Activated CD8-positive, alpha-beta memory T cell treated with anti-CD3 and anti-CD28 coated beads for 24 hours (primary cell): ENCODE measurements at regions not wholly inside any gene's neighbourhood (a gene's known extent, or its start where the extent isn't known, plus 50 kb on each side); places are given as distances from the start of the nearest gene placed in this dataset.

ENCODE experiments used
- DNase-seq: peaks from one replicate; pipeline ENCODE4 v3.0.0-alpha.2; 2020

GRCh38 chr3:124249038-124249437 lies 257.1 kb upstream of the ROPN1 start:
- no peak for DNase-seq

DNA sequence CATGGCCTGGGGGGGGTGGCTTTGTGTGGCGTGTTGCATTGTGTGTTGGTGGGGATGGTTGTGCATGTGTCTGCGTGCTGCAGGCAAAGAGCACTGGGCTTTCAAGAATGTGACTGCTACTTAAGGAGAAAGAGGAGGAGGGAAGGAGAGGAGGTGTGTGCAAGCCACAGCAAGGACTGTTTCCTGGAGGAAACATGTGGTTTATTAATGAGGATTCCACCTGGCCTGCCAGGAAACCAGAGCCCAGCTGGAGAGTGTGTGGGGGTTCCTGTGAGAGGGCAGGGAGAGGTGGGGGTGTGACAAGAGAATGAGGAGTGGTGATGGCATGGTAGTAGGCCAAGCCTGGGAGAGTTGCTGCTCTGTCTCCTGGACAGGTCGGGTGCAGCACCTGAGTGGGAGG lies 258.1 kb upstream of the ROPN1 start:
- DNase-seq = no peak

- DNase-seq = no peak
These were observed 264.2 kb upstream of the ROPN1 start for GRCh38 chr3:124256156-124256555.

DNA sequence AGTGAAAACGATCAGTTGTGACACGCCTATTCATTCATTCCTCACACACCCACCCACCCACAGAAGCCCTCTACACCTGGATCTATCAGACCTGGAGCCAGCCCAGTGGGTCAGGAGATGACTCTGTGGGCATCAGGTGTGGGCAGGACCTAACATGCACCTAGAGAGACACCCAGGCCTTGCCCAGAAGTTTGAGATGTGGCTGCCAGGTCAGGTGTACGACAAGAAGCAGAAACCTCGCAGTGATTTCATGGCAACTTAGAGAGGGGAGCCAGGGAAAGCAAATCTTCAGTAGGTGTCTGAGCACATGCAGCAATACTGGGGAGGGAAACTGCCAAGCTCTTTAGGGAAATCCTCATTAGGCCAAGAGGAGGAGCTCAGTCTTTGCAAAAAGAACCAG lies 264.7 kb upstream of the ROPN1 start:
- no peak for DNase-seq

DNA sequence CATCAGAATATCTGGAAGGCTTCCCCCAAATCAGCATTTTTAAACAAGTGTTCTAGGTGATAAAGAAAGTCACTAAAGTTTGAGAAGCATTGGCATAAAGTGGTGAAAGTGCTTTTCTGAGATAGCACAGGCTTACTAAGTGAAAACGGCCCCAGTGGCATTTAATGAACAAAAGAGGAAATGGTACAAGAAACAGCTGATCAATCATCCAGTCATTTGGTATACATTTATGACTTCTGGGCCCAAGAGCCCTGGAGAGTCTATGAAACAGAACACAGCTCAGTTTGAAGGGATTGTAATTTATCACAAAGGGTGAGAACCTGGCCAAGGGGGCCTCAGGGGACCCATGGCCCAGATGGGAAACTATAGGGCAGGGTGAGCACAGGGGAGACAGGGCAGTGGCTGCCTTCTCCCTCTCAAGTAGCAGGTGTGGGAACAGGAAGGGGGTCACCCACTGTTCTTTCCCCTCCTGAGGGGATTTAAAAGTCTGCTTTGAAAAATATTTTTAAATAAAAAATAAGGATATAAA lies 265.5 kb upstream of the ROPN1 start:
- DNase-seq = no peak

GRCh38 chr3:124258057-124258500 lies 266.2 kb upstream of the ROPN1 start:
- no peak for DNase-seq

DNA sequence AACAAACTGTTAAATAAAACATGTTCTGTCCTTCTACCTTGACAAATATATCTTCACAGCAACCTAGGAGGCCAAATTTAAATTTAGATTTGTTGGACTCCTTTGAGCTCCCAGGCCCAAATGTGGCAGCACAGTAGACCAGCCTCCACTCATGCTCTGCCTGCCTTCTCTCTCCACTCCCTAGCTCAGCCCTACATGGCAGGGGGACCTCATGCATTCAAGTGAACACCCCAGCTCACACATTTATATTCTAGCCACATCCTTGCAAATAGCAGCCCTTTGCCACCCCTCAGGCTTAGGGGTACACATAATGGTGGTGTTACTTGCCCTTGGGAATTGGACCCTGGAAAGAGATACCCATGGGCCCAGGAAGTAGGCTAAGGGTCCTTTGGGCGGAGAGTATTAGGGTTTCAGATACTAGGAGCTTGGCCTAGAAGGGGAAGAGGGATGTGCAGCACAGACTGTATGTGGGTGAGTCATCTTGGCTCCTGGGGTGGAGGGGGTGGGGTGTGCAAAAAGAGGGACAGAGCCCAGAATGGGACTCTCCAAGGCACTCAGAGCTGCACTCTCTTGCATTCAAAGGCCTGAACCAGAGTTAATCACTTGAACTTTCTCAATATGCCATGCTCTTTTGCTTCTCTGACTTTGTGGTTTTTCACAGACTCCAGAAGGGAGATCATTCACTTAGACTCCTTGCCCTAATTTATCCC lies 268.4 kb upstream of the ROPN1 start:
- no peak for DNase-seq

- DNase-seq = no peak
These were observed 269.4 kb upstream of the ROPN1 start for GRCh38 chr3:124261306-124261705.

DNA sequence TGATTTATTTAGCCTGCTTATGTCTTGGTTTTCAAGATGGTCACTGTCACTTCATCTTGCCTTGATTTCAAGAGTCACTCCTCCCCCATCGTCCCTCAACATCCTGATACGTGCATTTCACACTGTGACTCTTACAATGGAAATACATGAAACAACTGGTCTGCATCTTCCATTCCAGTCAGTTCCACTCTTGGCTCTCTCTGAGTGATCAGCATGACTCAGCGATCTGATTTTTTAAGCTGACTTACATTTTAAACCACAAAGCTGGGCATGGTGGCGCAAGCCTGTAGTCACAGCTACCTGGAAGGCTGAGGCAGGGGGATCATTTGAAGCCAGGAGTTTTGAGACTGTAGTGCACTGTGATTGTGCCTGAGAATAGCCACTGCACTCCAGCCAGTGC lies 271.2 kb upstream of the ROPN1 start:
- no peak for DNase-seq

DNA sequence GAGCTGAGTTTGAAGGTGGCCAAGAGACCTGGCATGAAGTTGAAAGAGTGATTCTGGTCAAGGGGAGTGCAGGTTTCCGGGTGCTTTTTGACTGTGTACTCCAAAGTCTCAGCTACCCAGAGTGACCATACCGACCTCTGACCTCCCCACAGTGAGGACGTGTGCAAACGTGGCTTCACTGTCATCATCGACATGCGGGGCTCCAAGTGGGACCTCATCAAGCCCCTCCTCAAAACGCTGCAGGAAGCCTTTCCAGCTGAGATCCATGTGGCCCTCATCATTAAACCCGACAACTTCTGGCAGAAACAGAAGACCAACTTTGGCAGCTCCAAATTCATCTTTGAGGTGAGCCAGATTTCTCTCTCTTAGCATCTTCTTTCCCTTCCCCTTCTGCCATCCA lies 272.4 kb upstream of the ROPN1 start:
- no peak for DNase-seq

DNA sequence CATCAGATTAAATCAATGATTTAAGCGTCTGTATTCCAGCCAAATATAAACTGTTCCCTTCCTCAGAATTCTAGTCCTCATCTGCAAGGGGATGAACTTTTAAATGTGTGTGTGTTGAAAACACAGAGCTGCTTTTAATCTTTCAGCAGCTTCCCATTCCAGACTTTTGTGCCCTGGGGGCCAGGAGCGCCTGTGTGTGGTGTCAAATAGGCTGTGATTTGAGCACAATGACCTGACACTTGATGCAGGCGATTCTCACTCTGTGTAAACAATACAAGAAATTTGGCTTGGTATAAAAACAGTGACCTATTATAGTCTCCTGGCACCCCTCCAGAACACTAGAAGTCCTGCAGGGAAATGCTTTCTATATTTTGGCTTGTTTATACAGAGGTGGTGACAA lies 274.6 kb upstream of the ROPN1 start:
- DNase-seq = no peak

DNA sequence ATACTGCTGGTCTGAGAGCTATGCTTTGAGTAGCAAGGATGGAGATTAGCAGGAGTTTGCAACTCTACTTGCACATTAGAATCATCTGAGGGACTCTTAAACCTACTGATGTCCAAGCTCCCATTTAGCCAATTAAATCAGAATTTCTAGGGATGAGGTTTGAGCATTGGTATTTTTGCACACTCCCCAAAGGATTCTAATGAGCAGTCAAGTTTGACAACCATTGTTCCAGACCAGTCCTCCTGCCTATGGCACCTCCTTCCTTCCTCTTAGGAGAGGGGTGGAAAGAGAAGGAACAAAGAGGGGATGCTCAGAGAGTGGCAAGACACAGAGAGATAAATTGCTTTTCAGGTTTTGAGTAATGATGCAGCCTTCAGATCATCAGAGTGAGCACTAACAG lies 275.5 kb upstream of the ROPN1 start:
- no peak for DNase-seq

DNA sequence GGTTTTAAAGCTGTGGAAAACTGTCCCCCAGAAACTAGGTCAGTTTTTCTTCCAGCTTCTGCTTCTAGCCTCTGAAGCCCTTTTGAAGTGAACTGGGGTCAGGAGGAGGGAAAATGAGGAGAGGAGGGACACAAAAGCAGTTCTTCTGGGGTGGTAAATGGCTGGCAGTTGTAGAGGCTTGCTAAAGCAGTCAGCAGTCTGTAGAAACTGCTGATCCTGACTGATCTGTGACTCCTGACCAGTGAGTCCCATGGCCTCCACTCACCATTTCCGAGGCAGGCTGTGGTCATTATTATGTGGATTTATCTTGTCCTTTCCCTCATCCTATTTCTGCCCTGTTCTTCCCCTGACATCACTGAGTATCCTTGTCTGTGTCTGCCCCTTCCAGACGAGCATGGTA lies 276.4 kb upstream of the ROPN1 start:
- DNase-seq = no peak

- DNase-seq = no peak
These were observed 277.7 kb upstream of the ROPN1 start for GRCh38 chr3:124269619-124270018.

GRCh38 chr3:124272605-124273151 lies 280.8 kb upstream of the ROPN1 start:
- no peak for DNase-seq

DNA sequence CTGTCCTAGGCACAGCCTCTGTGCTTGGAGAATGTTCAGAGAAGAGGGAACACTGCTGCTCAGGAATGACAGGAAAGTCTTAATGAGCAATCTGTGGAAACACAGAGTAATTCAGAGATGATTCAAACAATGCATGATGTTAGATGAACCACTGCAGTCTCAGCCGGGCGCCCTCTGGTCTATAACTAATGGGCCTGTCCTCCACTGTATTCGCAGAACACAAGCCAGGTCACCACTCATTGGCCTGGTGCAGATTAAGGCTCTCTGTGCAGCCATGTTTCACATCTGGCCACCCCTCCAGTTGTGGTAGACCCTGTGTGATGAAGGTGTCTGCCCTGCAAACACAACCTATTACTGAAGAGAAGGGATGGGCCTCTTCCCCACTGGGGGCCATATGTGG lies 281.7 kb upstream of the ROPN1 start:
- no peak for DNase-seq

- no peak for DNase-seq
These were observed 282.1 kb upstream of the ROPN1 start for GRCh38 chr3:124274051-124274450.

- no peak for DNase-seq
These were observed 283.5 kb upstream of the ROPN1 start for GRCh38 chr3:124275412-124275811.

GRCh38 chr3:124276133-124276532 lies 284.2 kb upstream of the ROPN1 start:
- no peak for DNase-seq

- DNase-seq = no peak
These were observed 284.7 kb upstream of the ROPN1 start for GRCh38 chr3:124276539-124277143.

DNA sequence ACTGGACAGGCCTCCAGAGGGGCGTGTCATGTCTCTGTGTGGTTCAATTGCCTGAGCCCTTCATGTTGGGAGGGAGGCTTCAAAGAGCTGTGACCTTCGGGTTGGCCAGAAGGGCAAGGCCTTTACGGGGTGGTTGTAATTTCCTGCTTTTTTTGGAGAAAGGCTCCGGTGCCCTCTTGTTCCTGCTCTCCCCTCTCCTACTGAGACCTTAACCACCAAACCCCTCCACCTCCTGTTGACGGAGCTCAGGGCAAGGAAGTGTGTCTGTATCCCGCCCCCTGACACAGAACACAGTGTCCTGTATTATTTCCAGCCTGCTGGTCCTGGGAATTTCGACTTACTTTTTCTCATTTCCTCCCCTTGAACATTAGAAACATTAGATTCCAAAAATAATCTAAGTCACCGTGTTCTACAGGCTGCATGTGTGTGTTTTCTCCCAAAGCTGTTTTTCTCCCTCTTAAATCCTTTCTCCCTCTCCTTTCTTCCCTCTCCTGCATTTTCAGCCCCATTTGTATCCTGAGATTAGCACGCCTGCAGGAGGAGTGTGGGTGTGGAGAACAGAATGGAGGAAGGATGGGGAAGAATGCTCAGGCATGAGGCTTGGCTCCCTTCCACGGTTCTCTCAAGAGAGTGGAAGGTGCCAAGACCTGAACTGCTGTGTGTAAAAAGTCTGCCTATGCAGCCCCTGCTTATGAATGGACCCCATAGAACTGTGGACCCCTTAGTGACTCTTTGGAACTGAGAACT lies 285.4 kb upstream of the ROPN1 start:
- DNase-seq = no peak

DNA sequence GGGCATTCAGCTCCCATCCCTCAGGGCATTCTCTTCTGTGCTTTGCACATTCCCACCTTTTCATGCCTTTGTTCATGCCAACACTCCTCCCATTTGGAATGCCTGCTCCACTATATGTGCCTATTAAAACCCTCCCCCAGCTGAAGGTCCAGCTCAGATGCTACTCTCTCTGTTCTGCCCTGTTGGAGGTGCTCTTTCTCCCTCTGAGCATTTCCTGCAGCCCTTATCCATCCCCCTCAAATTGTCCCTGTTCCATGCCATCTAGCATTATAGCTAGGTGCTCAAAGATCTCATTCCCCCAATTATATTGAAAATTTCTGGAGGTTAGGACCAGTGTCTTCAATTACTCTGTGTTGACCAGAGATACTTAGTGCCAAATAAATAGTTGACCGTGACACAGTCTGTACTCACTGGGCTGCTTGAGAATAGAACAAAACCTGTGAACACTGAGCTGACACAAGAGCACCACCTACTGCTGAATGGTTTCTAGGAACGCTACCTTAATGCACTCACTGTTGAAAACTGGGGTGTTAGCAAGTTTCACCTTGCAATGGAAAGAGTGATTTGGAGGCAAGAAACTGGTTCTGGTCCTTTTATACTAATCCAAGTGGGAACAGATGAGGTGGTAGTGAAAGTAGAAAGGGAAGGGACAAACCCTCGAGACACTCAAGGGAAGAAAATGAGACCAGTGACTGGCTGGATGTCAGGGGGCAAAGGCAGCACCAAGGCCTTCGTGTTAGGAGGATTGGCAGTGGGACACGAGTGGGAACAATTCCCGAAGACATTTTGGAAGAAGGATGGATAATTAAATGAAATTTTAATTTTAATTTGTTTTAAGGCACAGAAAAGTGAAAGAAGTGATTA lies 289.8 kb upstream of the ROPN1 start:
- no peak for DNase-seq
